GM12892 (cell line): ENCODE measurements at regions not wholly inside any gene's neighbourhood (a gene's known extent, or its start where the extent isn't known, plus 50 kb on each side); places are given as distances from the start of the nearest gene placed in this dataset.

ENCODE experiments used
- DNase-seq: peaks from one replicate; pipeline ENCODE4 v3.0.0; 2011; ENCODE audit not compliant: insufficient read length
- FAIRE-seq: peaks from 2 replicates; lab custom pipeline; 2011; peaks lifted over from hg19 to GRCh38; lab: Jason Lieb, UNC
- POLR2A ChIP-seq: IDR thresholded peaks from 2 replicates; pipeline ENCODE4 v1.6.1; 2011; ENCODE audit warnings: low read depth, low read length, control low read depth
- POLR2AphosphoS5 ChIP-seq: IDR thresholded peaks from 2 replicates; pipeline ENCODE4 v1.6.1; 2011; ENCODE audit warnings: low read depth, low read length, control low read depth
- TAF1 ChIP-seq: IDR thresholded peaks from 2 replicates; pipeline ENCODE4 v1.6.1; 2011; ENCODE audit warnings: low read depth, mild to moderate bottlenecking, control low read depth, low read length, borderline replicate concordance

DNA sequence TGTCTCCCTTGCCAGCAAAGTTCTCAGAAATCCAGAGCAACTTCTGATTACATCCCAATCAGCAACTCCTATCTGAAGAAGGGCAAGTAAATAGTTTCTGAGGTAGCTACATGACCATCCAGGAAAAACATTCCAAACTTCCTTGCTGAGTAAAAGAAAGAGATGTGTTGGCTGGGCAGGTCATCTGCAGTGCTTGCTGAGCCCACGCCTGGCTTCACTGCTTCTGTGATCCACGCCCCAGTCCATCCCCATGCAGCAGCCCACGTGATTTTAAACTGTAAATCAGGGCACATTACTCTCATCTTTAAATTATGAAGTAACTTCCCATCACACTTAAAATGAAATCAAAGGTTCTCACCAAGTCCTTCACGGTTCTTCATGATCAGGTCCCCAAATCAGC is 603.6 kb downstream of the QKI start:
- TF ChIP-seq POLR2A: no peak
- TF ChIP-seq TAF1: no peak
- no peak for TF ChIP-seq POLR2AphosphoS5
- FAIRE-seq (no peak), DNase-seq (no peak)

DNA sequence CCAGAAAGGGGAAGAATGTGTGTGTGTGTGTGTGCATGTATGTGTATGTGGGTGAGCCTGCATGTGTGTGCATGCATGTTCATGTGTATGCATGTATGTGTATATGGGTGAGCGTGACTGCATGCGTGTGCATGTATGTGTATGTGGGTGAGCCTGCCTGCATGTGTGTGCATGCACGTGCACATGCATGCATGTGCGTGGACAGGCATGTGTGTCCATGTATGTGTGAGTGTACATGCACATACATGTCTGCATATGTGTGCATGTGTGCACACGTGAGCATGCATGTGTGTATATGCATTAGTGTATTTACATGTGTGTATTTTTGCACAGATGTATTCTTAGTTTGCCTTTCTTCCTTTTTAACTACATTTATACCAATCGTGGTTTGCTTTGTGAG is 601.5 kb downstream of the QKI start:
- no peak for DNase-seq
- FAIRE-seq: no peak
- TF ChIP-seq TAF1 (no peak), POLR2AphosphoS5 (no peak), POLR2A (no peak)

DNA sequence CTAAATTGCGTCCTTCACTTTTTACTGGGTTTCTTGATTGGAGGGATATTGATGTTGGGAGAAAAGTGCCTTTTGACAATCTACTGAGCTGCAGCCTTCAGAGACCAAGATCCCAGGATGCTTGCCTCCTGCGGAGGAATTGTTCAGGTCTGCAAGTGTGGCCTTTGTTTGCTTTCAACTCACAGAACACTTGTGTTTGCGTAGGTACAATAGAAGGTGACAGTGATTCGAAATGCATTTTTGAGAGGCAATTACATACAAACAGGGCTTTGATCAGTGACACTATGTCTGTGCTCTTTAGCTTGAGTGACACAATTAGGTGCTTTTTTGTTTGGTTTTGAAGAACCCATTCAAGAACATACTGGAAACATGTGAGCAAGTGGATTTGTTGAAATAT is 600.6 kb downstream of the QKI start:
- no peak for DNase-seq
- no peak for FAIRE-seq

DNA sequence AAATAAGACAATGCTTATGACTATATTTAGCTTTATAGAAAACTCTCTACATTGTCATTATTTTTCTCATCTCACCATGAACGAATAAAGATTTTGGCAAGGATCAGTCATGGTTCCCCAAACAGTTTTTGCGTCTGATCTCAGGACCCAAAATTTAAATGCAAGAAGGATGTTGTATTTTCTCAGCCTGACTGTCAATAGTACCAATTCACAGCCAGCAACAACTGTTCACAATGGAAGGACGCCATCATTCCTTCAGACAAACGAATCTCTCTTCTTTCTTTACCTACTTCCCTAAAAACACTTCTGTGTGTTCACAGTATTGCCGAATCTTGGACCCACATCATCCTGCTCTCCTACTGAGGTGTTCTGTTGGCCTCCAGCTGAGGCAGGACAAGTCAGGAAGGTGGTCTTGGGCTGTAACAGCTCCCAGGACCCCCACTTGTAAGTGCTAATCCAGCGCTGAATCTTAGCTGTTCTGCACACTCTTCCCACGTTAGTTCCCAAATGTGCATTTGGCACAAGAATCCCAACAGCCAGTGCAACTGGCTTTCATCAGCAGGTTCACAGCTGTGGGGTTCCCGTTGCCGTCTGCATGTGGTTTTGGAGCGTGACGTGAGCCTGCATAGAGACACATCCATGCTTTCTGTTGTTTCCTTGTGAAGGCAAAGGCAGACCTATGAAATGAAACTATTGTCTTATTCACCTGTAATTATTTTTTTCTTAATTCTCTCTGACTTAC is 600.0 kb downstream of the QKI start:
- no peak for DNase-seq
- TF ChIP-seq TAF1: no peak
- TF ChIP-seq POLR2AphosphoS5: no peak
- no peak for TF ChIP-seq POLR2A
- FAIRE-seq: no peak

More for the DNA sequence above, 600.6 kb downstream of the QKI start:
- TF ChIP-seq POLR2A (no peak), TAF1 (no peak), POLR2AphosphoS5 (no peak)

DNA sequence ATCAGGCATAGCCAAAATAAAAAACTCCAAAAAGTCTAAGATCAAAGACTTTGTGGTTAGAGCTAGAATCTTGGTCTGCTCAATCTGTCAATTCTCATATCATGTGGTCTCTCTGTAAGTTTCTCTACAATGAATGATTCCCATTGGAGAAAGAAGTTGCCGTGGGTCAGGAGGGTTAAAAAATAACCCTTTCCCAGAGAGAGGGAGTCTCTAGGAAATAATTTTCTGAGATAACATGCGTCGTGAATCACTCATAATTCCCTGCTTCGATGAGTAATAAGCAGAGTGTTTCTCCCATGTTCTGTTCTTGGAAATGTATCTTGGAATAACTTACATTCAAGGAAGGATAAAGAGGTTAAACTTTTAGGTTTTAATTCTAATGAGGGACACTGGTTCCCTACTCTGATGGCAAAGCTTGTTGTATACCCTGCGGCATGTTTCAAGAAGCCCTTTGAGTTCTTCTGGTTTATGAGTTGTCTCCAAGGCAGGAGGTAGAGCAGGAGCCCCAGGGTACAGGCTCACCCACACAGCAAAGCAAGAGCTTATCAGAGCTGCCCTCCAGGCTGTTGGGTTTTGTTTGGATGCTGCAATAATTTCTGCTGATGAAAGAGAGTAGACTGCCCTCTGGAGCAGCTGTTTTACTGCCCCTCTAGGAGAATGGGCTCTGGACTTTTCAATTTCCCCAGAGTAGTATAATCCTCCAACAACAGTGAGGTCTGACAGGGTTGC is 599.1 kb downstream of the QKI start:
- no peak for DNase-seq
- FAIRE-seq: no peak
- TF ChIP-seq POLR2A (no peak), POLR2AphosphoS5 (no peak), TAF1 (no peak)

DNA sequence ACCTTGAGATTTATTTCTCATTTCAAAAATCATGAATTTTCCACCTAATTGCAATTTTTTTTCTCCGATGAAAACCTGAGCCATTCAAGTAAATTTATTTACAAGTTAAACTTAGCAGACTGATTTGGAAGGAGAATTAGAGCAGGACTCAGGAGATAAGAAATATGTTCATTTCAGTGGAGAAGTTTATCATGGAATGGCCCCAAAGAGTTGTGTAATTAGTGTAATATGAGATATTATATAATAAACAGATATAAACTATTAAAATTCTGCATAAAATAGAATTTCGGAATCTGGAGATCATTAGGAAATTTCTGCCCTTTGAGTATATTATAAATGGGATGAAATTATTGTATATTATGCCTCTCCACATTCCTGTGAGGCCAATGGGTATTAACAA is 596.8 kb downstream of the QKI start:
- no peak for FAIRE-seq
- TF ChIP-seq TAF1 (no peak), POLR2AphosphoS5 (no peak), POLR2A (no peak)

DNA sequence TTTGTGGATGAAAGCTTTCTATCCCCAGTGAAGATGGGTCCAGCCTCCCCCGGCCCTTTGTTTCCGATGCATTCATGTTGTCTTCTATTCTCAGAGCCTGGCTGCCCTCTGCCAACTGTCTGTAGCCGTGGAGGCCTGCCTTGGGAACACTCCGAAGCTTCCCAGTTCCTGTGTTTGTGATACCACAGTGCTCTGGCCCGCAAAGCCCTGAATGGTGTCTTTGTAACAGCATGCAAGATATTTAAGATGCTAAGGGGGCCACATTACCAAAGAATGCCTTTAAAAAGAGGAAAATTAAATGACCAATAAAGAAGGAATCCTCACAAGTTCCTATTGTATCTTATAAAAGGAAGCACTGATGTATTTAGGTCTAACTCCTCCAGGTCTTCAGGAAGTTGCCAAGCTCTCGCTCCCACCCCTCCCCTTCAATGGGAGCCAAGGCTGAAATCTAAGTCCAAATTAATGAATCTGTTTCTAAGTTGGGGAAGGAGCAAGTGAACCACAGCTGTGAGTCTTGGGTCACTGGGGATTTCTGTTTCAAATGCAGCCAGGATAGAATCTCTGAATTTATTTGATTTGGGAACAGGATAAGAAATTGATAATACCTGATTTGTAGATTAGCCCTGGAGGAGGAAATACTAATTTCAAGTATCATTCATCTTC is 596.1 kb downstream of the QKI start:
- no peak for DNase-seq
- no peak for FAIRE-seq
- TF ChIP-seq POLR2A: no peak
- TF ChIP-seq POLR2AphosphoS5: no peak
- no peak for TF ChIP-seq TAF1

More for the DNA sequence above, 596.8 kb downstream of the QKI start:
- DNase-seq: no peak

DNA sequence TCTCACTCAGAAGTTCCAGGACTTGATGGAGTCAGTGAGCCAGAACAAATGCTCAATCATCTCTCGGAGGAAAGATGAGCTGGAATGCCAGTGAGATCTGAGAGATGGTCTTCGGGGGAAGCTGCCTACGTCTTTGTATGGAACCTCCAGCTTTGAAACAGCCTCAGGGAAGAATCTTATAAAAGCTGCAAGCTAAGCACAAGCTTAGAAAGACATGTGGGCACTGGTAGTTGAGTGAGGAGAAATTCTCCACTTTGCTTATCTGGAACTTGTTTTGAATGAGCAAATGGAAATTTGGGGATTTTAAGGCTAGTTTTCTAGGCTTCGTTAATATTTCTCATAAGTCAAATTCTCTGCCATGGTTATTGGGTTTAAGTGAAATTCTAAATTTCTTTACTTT is 594.4 kb downstream of the QKI start:
- no peak for TF ChIP-seq POLR2A
- no peak for TF ChIP-seq TAF1
- TF ChIP-seq POLR2AphosphoS5: no peak
- no peak for DNase-seq
- FAIRE-seq: no peak

DNA sequence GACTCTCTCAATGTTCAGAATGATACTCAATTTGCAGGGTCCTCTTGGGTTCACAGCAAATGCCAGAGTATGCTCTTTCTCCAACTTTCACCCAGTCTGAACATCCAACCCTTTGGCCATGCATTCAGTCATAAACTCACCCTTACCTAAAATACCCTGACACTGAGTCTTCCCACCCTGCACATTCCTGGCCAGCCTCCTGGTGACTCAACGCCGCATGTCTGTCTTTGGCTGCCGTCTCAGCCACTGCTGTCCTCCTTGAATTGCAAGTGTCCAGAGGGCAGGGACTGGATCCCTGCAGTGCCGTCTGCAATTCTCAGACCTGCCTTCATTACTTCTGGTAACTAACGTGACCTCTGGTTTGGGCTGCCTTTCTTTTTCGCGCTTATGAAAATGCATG is 593.4 kb downstream of the QKI start:
- FAIRE-seq (no peak), DNase-seq (no peak)
- no peak for TF ChIP-seq TAF1
- no peak for TF ChIP-seq POLR2AphosphoS5
- TF ChIP-seq POLR2A: no peak

DNA sequence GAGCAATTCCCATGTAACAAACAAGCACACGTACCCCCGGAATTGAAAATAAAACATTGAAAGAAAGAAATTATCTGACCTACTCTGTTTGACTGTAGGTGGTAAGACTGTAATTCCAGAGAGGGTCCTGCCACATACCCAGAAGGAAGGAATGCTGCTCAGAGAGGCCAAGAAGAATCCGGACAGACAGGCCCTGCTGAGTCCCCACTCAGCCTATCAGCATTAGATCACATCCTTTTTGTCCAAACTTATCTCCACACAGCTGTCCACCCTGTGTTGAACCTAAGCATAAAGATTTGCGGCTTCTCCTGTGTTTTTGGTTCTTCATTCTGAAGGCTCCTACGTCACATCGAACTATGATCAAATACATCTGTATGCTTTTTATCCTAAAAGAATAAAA is 591.9 kb downstream of the QKI start:
- DNase-seq (no peak), FAIRE-seq (no peak)
- TF ChIP-seq POLR2AphosphoS5 (no peak), TAF1 (no peak), POLR2A (no peak)

DNA sequence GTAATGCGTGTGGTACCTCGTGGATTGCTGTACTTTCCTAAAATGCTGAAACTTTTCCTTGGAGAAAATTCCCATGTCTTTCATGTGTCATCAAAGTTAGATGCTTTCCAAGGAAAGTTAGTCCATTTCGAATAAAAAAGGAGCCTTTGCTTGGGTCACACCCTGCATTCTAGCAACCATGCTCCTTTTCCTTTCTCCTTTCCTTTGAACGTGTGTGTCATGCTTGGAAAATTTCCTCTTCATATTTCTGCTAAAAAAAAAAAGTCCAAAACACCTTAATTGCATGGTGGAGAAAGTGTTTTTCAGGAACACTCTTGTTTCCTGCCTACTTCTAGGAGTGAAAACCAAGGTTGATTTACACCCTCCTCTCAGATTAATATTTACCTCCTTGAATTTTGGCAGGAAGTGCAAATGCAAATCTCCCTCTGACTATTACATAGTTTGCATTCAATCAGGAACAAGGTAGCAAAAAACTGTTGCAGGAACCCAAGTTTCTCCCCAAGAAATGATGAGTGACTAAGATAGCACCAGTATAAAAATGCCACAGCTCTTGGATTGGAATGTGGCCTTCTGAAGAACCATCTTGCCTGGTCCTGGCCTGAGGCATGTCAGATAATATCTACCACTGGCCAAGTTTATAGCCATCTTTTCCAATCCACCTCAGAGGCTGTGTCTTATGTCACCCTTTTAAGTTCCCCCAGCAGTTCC is 590.6 kb downstream of the QKI start:
- DNase-seq (no peak), FAIRE-seq (no peak)
- no peak for TF ChIP-seq TAF1
- no peak for TF ChIP-seq POLR2A
- TF ChIP-seq POLR2AphosphoS5: no peak
